ENCODE measurements at regions not wholly inside any gene's neighbourhood (a gene's known extent, or its start where the extent isn't known, plus 50 kb on each side); places are given as distances from the start of the nearest gene placed in this dataset.
"Not testable (repeated sequence)": the region's sequence is repeated elsewhere in the genome, so short reads cannot be mapped to it uniquely, and the experiment has no call there.

- Histone ChIP-seq H3K79me2 (ENCODE audit: insufficient read depth, low read length) (no peaks in the 10 kb centered on the region), H3K9me2 (replicated peaks; ENCODE audit: insufficient read depth, low read length) (no peaks in the 10 kb centered on the region), H3K36me3 (ENCODE audit: low read length) (no peaks in the 10 kb centered on the region), H3K9me3 (ENCODE audit: insufficient read depth, low read length) (no peaks in the 10 kb centered on the region), H4K20me1 (ENCODE audit: low read depth, low read length) (no peaks in the 10 kb centered on the region), H2AFZ (ENCODE audit: low read depth, low read length, severe bottlenecking) (no peak overlapping the region), H3K27me3 (ENCODE audit: low read length) (no peaks in the 10 kb centered on the region), H3K9ac (ENCODE audit: low read length) (no peak overlapping the region), H3K27ac (ENCODE audit: low read depth, low read length) (no peak overlapping the region), H3K4me3 (ENCODE audit: insufficient read depth, low read length, poor library complexity, severe bottlenecking) (no peak overlapping the region), H3K4me2 (ENCODE audit: low read depth, low read length, poor library complexity, severe bottlenecking) (no peak overlapping the region), H3F3A (ENCODE audit: insufficient read depth) (no peaks in the 10 kb centered on the region)
- no peak for TF ChIP-seq CTCF (IDR thresholded peaks at IDR 0.05; ENCODE audit: insufficient read depth, low read length, poor library complexity, severe bottlenecking)
- TF ChIP-seq EZH2phosphoT487 (conservative IDR thresholded peaks at IDR 0.05; ENCODE audit: low read length) = no peak
These were observed 333.7 kb upstream of the CNTN6 start for GRCh38 chr3:759106-759505.

DNA sequence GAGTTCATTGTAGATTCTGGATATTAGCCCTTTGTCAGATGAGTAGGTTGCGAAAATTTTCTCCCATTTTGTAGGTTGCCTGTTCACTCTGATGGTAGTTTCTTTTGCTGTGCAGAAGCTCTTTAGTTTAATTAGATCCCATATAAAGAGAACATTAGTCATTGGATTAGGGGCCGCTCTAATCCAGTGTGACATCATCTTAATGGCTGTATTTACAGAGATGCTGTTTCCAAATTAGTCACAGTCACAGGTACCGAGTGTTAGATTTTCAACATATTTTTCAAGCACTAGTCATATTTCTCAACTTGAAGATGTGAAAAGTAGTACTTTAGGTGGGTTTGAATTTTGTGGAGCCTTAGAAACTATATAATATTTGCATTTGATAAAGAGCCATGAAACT lies 319.4 kb upstream of the CNTN6 start:
- H3K27me3 ChIP-seq (ENCODE audit: low read length); H3K27ac ChIP-seq (ENCODE audit: low read depth, low read length); H3K9ac ChIP-seq (ENCODE audit: low read length); H3K4me2 ChIP-seq (ENCODE audit: low read depth, low read length, poor library complexity, severe bottlenecking); H3F3A ChIP-seq (ENCODE audit: insufficient read depth); H3K9me2 ChIP-seq (replicated peaks; ENCODE audit: insufficient read depth, low read length); H2AFZ ChIP-seq (ENCODE audit: low read depth, low read length, severe bottlenecking); H3K79me2 ChIP-seq (ENCODE audit: insufficient read depth, low read length); H4K20me1 ChIP-seq (ENCODE audit: low read depth, low read length); H3K9me3 ChIP-seq (ENCODE audit: insufficient read depth, low read length); H3K36me3 ChIP-seq (ENCODE audit: low read length); H3K4me3 ChIP-seq (ENCODE audit: insufficient read depth, low read length, poor library complexity, severe bottlenecking): not testable (repeated sequence)

DNA sequence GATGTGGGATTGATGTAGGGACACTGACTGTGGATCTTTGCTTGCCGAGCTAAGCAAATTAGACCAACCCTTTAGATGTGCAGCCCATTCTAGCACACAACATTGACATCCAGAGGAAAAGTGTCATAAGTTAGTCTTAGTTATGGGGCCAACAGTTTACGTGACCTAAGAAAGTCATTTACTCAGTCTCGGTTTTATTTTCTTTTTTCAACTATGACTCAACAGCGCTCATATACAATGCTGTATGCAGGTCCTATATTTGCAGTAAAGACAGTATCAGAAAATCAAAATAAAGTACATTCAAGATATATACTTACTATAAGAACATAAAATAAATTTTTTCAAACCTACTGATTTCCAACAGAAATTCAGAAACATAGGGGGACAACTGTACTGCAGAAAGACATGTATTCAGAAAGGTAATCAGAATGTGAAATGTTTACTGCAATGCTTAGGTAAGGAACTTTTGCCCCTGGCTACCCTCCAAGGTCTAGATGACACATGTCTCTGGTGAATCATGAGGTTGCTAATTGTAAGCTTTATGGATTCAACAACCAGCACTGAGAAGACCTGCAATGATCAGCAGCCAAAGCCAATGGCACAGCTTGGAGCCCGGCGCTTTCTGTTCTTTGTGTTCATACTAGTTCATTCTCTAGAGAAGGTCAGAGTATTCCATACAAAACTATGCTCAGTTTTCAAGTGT lies 317.5 kb upstream of the CNTN6 start:
- Histone ChIP-seq H3K9ac (ENCODE audit: low read length) (no peak overlapping the region), H4K20me1 (ENCODE audit: low read depth, low read length) (no peaks in the 10 kb centered on the region), H3K79me2 (ENCODE audit: insufficient read depth, low read length) (no peaks in the 10 kb centered on the region), H3F3A (ENCODE audit: insufficient read depth) (no peaks in the 10 kb centered on the region), H3K9me3 (ENCODE audit: insufficient read depth, low read length) (no peaks in the 10 kb centered on the region), H3K4me3 (ENCODE audit: insufficient read depth, low read length, poor library complexity, severe bottlenecking) (no peak overlapping the region), H2AFZ (ENCODE audit: low read depth, low read length, severe bottlenecking) (no peak overlapping the region), H3K36me3 (ENCODE audit: low read length) (no peaks in the 10 kb centered on the region), H3K27ac (ENCODE audit: low read depth, low read length) (no peak overlapping the region), H3K9me2 (replicated peaks; ENCODE audit: insufficient read depth, low read length) (no peaks in the 10 kb centered on the region), H3K27me3 (ENCODE audit: low read length) (no peaks in the 10 kb centered on the region), H3K4me2 (ENCODE audit: low read depth, low read length, poor library complexity, severe bottlenecking) (no peak overlapping the region)
- TF ChIP-seq CTCF (IDR thresholded peaks at IDR 0.05; ENCODE audit: insufficient read depth, low read length, poor library complexity, severe bottlenecking) = no peak
- TF ChIP-seq EZH2phosphoT487 (conservative IDR thresholded peaks at IDR 0.05; ENCODE audit: low read length) = no peak

- H3K27me3 ChIP-seq (ENCODE audit: low read length) = no peaks in the 10 kb centered on the region
- H3K9me3 ChIP-seq (ENCODE audit: insufficient read depth, low read length) = no peaks in the 10 kb centered on the region
- no peaks in the 10 kb centered on the region for H3F3A ChIP-seq (ENCODE audit: insufficient read depth)
- no peak overlapping the region for H3K9ac ChIP-seq (ENCODE audit: low read length)
- H4K20me1 ChIP-seq (ENCODE audit: low read depth, low read length) = no peaks in the 10 kb centered on the region
- H3K4me3 ChIP-seq (ENCODE audit: insufficient read depth, low read length, poor library complexity, severe bottlenecking) = no peak overlapping the region
- TF ChIP-seq CTCF (IDR thresholded peaks at IDR 0.05; ENCODE audit: insufficient read depth, low read length, poor library complexity, severe bottlenecking) (no peak), EZH2phosphoT487 (conservative IDR thresholded peaks at IDR 0.05; ENCODE audit: low read length) (no peak)
- H3K27ac ChIP-seq (ENCODE audit: low read depth, low read length) = no peak overlapping the region
- H3K9me2 ChIP-seq (replicated peaks; ENCODE audit: insufficient read depth, low read length) = no peaks in the 10 kb centered on the region
- H3K4me2 ChIP-seq (ENCODE audit: low read depth, low read length, poor library complexity, severe bottlenecking) = no peak overlapping the region
- H2AFZ ChIP-seq (ENCODE audit: low read depth, low read length, severe bottlenecking) = no peak overlapping the region
- H3K79me2 ChIP-seq (ENCODE audit: insufficient read depth, low read length) = no peaks in the 10 kb centered on the region
- no peaks in the 10 kb centered on the region for H3K36me3 ChIP-seq (ENCODE audit: low read length)
These were observed 312.3 kb upstream of the CNTN6 start for GRCh38 chr3:780505-780904.
